Suppressor macrophage treated with lipopolysaccharide for 4 hours (primary cell): ENCODE measurements at regions not wholly inside any gene's neighbourhood (a gene's known extent, or its start where the extent isn't known, plus 50 kb on each side); places are given as distances from the start of the nearest gene placed in this dataset.
A peak's percentile ranks its signal among the peaks of the same experiment; 100 is the strongest.

Experiments
- DNase-seq: peaks from one replicate; pipeline ENCODE4 v3.0.0-alpha.2; 2020

- no peak for DNase-seq
These were observed 53.1 kb upstream of the BCO1 start for GRCh38 chr16:81185416-81185815.

GRCh38 chr16:81181013-81181720 is 57.3 kb upstream of the BCO1 start:
- DNase-seq, result peak; percentile 8

DNA sequence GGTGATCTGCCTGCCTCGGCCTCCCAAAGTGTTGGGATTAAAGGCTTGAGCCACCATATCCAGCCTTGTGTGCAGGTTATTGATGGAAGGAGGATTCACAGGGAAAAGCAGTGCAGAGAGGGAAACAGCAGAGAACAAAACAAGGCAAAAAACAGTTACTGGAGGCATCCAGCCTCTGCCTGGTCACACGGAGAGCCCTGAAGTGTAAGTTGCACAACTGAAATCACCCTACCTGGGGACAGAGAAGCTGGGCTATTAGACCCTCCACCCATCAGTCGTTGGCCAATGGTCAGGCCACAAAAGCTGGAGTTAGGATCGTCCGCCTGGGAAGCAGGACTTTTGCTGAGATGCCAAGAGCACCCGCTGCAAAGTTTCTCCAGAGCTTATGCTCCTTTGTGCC is 57.9 kb upstream of the BCO1 start:
- no peak for DNase-seq

DNA sequence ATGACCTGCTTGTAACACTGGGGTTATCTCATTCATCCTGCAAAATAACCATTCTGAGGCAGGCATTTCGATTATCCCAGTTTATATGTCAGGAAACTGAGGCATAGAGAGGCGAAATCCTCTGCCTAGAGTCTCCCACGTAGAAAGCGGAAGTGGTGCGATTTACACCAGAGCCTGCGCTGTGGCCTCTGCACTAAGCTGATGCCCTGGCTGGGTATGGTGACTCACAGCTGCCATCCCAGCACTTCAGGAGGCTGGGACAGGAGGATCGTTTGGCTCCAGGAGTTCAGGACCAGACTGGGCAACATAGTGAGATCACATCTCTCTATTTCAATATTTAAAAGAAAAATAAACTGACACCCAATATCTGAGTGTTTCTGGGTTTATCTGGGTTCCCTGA is 59.3 kb upstream of the BCO1 start:
- DNase-seq, result no peak

DNA sequence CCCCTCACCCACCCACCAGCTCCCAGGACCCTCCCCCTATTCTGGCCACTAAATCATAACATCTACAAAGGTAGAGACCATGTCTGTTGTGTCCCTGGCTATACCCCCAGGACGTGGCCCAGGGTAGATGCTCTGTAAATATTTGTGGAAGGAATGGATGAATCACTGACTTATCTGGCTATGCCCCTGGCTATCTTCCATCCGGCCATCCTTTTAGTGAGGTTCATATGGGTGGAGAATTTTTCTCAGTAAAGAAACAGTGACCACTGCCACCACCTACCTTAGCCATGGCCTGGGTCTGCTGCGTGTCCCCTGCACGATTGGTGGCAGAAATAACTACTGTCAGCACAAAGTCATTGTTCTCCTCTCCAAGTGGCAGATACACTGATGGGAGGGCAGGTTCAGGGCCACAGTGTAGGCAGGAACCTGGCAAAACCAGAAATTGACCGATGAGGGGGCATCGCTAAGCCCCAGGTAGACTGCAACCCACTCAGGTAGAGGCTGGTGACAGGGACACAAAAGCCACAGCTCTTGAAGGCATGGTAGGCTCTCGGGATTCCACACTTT is 63.1 kb upstream of the BCO1 start:
- DNase-seq, result no peak

DNA sequence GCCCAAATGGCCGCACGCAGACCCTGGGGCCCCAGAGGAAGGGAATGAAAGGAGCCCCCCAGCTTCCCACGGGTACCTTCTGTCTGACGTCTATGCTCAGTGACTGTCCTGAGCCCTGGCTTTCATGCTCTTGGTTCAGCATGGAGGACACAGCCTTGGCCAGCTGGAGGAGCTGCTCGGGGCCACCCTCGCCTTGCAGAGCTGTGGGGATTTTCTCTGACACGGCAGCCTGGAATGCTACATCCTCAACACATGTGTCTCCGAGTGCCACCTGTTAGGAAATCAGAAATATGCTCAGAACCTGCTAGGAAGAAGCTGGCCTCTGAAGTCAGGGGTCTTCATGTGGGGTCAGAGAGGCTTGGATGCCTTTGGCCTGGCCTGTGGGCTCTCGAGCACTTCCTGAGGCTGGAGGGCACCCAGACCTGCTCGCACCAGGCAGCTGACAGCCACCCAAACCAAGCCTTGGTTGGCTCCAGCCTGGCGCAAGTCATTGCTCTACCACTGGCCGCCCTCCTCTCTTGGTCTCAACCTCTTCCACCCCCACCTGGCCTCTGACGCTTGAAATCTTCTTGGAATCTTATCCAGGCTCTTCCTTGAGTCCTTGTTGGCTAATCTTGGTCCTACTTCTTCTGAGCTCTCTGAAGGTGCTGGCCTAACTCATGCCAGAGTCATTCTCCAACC is 63.7 kb upstream of the BCO1 start:
- no peak for DNase-seq

- DNase-seq, result no peak
These were observed 65.5 kb upstream of the BCO1 start for GRCh38 chr16:81172769-81173658.

DNA sequence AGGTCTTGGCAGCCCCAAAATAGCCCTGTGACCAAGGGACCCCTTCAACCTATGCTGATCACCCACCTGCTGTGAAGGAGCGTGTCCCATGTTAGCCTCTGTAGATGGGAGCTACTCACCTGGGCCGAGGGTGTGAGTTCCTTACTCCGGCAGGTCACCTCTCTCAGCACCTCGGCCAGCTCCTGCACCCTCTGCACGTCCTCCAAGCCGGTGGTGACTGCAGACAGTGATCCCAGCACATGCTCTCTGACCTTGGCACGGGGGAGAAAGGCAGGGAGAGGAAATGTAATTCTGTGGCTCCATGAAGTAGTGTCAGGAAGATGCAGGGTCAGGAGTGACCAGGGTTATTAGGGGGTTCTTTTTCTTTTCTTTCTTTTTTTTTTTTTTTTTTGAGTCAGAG is 67.7 kb upstream of the BCO1 start:
- no peak for DNase-seq

GRCh38 chr16:81168406-81168805 is 70.1 kb upstream of the BCO1 start:
- no peak for DNase-seq

DNA sequence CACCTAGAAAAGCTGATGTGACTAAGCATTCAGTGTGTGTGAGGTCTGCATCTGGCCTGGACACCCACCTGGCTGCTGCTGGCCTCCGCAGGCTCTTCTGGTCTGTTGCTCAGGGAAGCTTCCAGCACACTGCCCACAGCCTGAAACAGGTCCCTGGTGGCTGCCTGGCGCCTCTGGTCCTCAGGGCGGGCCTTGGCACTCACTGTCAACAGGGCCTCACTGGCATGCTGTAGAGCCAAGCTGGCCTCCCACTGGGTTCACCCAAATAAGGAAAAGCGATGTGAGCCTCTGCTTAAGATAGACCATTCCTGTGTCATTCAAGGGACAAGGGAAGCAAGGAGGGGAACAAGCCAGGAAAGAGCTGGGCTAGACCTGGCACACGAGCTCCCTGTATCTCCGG is 70.6 kb upstream of the BCO1 start:
- no peak for DNase-seq

DNA sequence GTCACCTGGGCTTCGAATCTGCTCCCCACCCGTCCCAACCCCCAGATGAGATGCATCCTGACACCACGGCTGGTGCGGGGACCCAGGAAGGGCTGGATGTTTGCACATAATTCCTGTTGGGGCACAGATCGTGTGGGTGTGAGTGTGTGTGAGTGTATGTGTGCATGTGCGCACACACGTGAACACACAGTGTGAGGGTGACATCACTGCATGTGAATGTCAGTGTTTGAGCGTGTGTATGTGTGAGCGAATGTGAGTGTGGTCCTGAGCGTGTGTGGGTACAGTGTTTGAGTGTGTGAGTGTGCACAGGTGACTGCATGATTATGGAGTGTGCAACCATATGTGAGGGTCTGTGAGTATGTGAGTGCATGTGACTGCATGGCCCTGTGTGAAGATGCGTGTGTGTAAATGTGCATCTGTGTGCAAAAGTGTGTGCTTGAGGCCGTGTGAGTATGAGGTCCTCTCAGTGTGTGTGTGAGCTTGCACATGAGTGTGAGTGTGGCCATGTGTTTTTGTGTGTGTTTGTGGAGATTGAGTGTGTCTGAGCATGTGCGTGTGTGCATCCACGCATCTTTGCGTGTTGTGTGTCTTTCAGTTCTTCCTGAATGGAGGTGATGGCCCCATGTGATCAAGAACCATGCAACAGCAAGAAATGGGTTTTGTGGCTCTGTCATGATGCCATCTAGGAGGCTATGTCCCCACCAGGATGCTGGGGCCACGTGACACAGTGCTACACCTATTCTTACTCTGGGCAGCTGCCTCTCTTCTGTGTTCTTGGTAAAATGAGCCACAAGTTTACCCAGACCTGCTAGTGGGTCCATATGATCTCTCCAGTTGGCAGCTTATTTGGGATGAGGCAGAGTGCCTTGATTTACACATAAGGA is 70.5 kb upstream of the GCSH start:
- no peak for DNase-seq

DNA sequence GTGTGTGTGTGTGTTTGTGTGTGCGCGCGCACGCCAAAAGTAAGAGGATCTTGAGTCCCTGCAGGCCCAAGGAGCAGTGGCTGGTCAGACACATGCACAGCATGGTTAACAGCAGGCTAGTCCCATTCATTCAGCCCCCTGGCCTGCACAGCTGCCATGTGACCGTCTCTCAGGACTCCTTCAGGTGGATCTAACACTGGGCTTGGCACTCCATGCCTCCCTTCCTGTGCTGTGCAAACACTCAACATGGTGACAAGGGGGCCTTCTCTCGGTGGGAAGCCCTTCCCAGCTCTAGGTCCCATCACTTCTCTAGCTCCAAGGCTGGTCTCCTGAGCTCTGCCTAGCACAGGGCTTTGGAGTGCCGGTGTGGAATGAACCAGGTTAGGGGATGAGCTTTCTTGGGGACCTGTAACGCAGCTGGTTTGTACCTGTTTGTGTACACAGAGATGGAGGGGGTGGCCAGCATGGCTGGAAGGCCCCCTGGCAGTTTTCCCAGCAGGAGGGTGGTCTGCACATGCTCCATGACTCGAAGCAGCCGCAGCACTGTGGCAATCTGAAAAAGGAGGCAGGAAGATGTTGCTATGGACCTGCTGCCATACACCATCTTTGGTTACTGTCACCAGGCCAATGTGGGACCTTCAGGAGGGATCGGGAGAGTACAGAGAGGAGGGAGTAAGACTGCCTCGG is 69.4 kb upstream of the GCSH start:
- no peak for DNase-seq

DNA sequence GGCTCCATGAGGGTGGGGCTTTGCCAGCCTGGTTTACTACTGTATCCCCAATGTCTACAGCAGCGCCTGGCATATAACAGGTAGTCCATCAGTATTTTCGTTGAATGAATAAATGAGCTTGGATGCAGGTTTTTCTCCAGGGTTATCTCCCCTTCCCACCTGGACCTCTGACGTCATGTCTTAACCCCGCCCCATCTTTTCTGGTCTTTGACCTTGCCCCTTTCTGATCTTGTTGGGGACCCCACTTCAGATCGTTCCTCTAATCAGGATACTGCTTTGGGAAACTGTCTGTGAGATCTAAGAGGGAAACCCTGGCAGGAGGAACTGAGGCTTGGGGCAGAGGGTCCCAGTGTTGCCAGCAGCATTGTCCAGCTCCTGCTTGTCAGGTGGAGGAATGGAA is 68.8 kb upstream of the GCSH start:
- DNase-seq, result no peak

GRCh38 chr16:81164481-81164880 is 68.3 kb upstream of the GCSH start:
- no peak for DNase-seq

DNA sequence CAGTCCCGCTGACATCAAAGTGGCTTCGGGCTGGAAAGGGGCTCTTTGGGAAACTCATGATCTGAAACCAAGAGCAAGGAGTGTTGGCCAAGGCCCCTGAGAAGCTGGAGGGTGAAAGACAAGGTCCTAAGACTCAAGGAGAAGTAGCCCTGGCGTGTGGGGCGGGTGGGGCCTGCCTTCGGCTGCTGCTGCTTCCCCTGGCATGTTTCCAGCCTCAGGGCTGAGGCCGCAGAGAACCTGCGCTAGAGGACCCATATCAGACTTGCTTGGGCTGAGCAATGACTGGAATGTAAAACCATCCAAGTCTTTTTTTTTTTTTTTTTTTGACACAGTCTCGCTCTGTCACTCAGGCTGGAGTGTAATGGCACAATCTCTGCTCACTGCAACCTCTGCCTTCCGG is 67.5 kb upstream of the GCSH start:
- DNase-seq, result no peak

DNA sequence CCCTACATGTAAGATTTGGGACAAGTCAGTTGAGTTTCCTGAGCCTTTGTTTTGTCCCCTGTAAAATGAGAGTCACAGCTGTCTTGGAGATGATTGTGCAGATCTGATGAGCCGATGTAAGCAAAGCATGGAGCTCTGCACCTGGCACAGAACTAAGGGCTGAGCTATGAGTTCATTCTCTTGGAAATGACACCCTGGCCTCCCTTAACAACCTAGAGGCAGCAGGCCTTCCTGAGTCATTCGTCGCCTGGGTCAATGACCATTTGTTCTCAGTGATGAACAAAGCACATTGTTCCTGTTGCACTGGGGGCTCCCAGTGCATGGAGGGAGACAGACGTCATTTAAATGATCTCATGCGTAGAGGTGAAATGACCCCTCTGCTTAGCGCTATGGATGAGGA is 62.8 kb upstream of the GCSH start:
- DNase-seq, result no peak

DNA sequence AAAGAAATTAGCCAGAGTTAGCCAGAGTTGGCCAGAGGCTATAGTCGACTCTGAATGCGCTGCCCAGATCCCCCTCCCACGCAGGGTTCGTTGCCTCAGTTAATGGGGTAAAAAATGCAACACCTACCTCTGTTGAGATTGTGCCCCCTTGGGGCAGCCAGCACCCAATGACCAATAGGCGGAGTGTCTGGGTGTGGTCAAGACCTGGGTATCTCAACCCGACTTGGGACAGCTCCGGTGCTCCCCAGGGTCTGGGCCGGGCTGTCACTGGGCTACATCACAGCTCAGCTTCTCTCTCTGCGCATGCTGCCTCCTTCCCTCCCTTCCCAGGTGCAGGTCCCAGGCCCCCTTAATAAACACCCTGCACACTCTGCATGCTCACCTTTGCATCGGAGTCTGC is 59.6 kb upstream of the GCSH start:
- DNase-seq, result no peak

DNA sequence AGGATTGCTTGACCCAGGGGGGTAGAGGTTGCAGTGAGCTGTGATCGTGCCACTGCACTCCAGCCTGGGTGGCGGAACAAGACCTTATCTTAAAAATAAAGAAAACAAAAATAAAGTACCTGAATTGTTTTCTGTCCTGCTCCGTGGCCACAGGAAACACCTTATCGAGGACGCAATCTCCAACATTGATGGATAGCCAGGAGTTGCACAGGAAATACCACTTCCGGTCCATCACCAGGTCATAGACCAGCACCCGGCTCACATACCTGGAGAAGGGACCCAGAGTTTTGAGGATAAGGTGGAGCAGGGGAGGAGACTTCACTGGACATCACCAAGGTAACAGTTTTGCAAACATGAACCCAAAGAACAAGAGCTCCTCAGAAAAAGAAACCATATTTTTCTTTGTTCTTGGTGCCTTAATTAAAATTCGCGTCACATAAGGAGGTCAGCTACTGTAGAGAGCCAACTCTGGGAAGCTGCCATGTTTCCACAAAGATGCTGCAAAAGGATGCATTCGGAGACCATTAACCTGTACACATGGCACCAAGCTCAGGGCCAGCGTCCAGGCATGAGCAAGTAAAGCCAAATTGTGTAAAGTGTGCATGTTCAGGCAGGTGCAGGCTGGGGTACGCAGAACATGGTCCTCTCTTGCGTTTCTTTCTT is 55.6 kb upstream of the GCSH start:
- DNase-seq, result no peak

- DNase-seq, result no peak
These were observed 53.4 kb upstream of the GCSH start for GRCh38 chr16:81149614-81150013.

- no peak for DNase-seq
These were observed 52.1 kb upstream of the GCSH start for GRCh38 chr16:81148277-81148676.
